ENCODE measurements at regions not wholly inside any gene's neighbourhood (a gene's known extent, or its start where the extent isn't known, plus 50 kb on each side); places are given as distances from the start of the nearest gene placed in this dataset.
"Not testable (repeated sequence)": the region's sequence is repeated elsewhere in the genome, so short reads cannot be mapped to it uniquely, and the experiment has no call there.

- TF ChIP-seq CTCF (IDR thresholded peaks at IDR 0.05; ENCODE audit: poor library complexity, severe bottlenecking) = no peak
- H3K4me3 ChIP-seq (ENCODE audit: severe bottlenecking) = no peak overlapping the region
- no peaks in the 10 kb centered on the region for H3K9me3 ChIP-seq (ENCODE audit: severe bottlenecking)
- H3K36me3 ChIP-seq (ENCODE audit: low read depth) = no peaks in the 10 kb centered on the region
- ATAC-seq (ENCODE audit: low read depth) (no peak), DNase-seq (ENCODE audit: low spot score) (no peak)
- H3K27ac ChIP-seq (ENCODE audit: poor library complexity, severe bottlenecking) = no peak overlapping the region
- H3K4me1 ChIP-seq (ENCODE audit: insufficient read depth, poor library complexity, severe bottlenecking) = no peaks in the 10 kb centered on the region
- no peaks in the 10 kb centered on the region for H3K27me3 ChIP-seq (ENCODE audit: insufficient read depth, poor library complexity, severe bottlenecking)
Measured at GRCh38 chr7:84722734-84723133, 464.1 kb downstream of the SEMA3D start.

GRCh38 chr7:84722086-84722485 lies 464.8 kb downstream of the SEMA3D start:
- Histone ChIP-seq H3K27ac (ENCODE audit: poor library complexity, severe bottlenecking) (no peak overlapping the region), H3K36me3 (ENCODE audit: low read depth) (no peaks in the 10 kb centered on the region), H3K9me3 (ENCODE audit: severe bottlenecking) (no peaks in the 10 kb centered on the region), H3K4me3 (ENCODE audit: severe bottlenecking) (no peak overlapping the region), H3K4me1 (ENCODE audit: insufficient read depth, poor library complexity, severe bottlenecking) (no peaks in the 10 kb centered on the region), H3K27me3 (ENCODE audit: insufficient read depth, poor library complexity, severe bottlenecking) (no peaks in the 10 kb centered on the region)
- TF ChIP-seq CTCF (IDR thresholded peaks at IDR 0.05; ENCODE audit: poor library complexity, severe bottlenecking) = no peak
- no peak for ATAC-seq (ENCODE audit: low read depth)
- no peak for DNase-seq (ENCODE audit: low spot score)

- no peak for DNase-seq (ENCODE audit: low spot score)
- no peaks in the 10 kb centered on the region for H3K4me1 ChIP-seq (ENCODE audit: insufficient read depth, poor library complexity, severe bottlenecking)
- H3K9me3 ChIP-seq (ENCODE audit: severe bottlenecking) = no peaks in the 10 kb centered on the region
- ATAC-seq (ENCODE audit: low read depth) = no peak
- H3K36me3 ChIP-seq (ENCODE audit: low read depth) = no peaks in the 10 kb centered on the region
- no peak for TF ChIP-seq CTCF (IDR thresholded peaks at IDR 0.05; ENCODE audit: poor library complexity, severe bottlenecking)
- H3K4me3 ChIP-seq (ENCODE audit: severe bottlenecking) = no peak overlapping the region
- H3K27ac ChIP-seq (ENCODE audit: poor library complexity, severe bottlenecking) = no peak overlapping the region
- no peaks in the 10 kb centered on the region for H3K27me3 ChIP-seq (ENCODE audit: insufficient read depth, poor library complexity, severe bottlenecking)
Measured at GRCh38 chr7:84720456-84721097, 466.3 kb downstream of the SEMA3D start.

GRCh38 chr7:84714765-84715164 lies 472.1 kb downstream of the SEMA3D start:
- Histone ChIP-seq H3K4me1 (ENCODE audit: insufficient read depth, poor library complexity, severe bottlenecking) (no peaks in the 10 kb centered on the region), H3K27ac (ENCODE audit: poor library complexity, severe bottlenecking) (no peak overlapping the region), H3K27me3 (ENCODE audit: insufficient read depth, poor library complexity, severe bottlenecking) (no peaks in the 10 kb centered on the region), H3K9me3 (ENCODE audit: severe bottlenecking) (no peaks in the 10 kb centered on the region), H3K4me3 (ENCODE audit: severe bottlenecking) (no peak overlapping the region), H3K36me3 (ENCODE audit: low read depth) (no peaks in the 10 kb centered on the region)
- TF ChIP-seq CTCF (IDR thresholded peaks at IDR 0.05; ENCODE audit: poor library complexity, severe bottlenecking) = no peak
- no peak for DNase-seq (ENCODE audit: low spot score)
- ATAC-seq (ENCODE audit: low read depth) = no peak

GRCh38 chr7:84712374-84713121 lies 474.3 kb downstream of the SEMA3D start:
- H3K4me1 ChIP-seq (ENCODE audit: insufficient read depth, poor library complexity, severe bottlenecking) = no peaks in the 10 kb centered on the region
- TF ChIP-seq CTCF (IDR thresholded peaks at IDR 0.05; ENCODE audit: poor library complexity, severe bottlenecking) = no peak
- H3K4me3 ChIP-seq (ENCODE audit: severe bottlenecking) = no peak overlapping the region
- no peaks in the 10 kb centered on the region for H3K36me3 ChIP-seq (ENCODE audit: low read depth)
- no peaks in the 10 kb centered on the region for H3K9me3 ChIP-seq (ENCODE audit: severe bottlenecking)
- H3K27me3 ChIP-seq (ENCODE audit: insufficient read depth, poor library complexity, severe bottlenecking) = no peaks in the 10 kb centered on the region
- no peak for DNase-seq (ENCODE audit: low spot score)
- ATAC-seq (ENCODE audit: low read depth) = no peak
- no peak overlapping the region for H3K27ac ChIP-seq (ENCODE audit: poor library complexity, severe bottlenecking)

GRCh38 chr7:84710538-84710937 lies 476.3 kb downstream of the SEMA3D start:
- not testable (repeated sequence) for H3K36me3 ChIP-seq (ENCODE audit: low read depth); ATAC-seq (ENCODE audit: low read depth); H3K27ac ChIP-seq (ENCODE audit: poor library complexity, severe bottlenecking); H3K9me3 ChIP-seq (ENCODE audit: severe bottlenecking); H3K4me1 ChIP-seq (ENCODE audit: insufficient read depth, poor library complexity, severe bottlenecking); DNase-seq (ENCODE audit: low spot score); H3K4me3 ChIP-seq (ENCODE audit: severe bottlenecking); H3K27me3 ChIP-seq (ENCODE audit: insufficient read depth, poor library complexity, severe bottlenecking)

All from RWPE2 (cell line).